Endodermal cell (in vitro differentiated cells): ENCODE measurements at regions not wholly inside any gene's neighbourhood (a gene's known extent, or its start where the extent isn't known, plus 50 kb on each side); places are given as distances from the start of the nearest gene placed in this dataset.

Experiments used
- DNase-seq: peaks from one replicate; pipeline ENCODE4 v3.0.0-alpha.2; 2017
- H3K27ac ChIP-seq: 2 replicates; pipeline ENCODE4 v1.5.1; 2013; ENCODE audit warnings: mild to moderate bottlenecking, low read depth, low read length, moderate library complexity
- H3K27me3 ChIP-seq: 2 replicates; pipeline ENCODE4 v1.6.1; 2013; ENCODE audit warnings: mild to moderate bottlenecking, low read length, moderate library complexity; ENCODE audit not compliant: insufficient read depth, control insufficient read depth, poor library complexity, severe bottlenecking
- H3K36me3 ChIP-seq: 2 replicates; pipeline ENCODE4 v1.7.0; 2013; ENCODE audit warnings: mild to moderate bottlenecking, low read length, moderate library complexity; ENCODE audit not compliant: control insufficient read depth, insufficient read depth
- H3K4me1 ChIP-seq: one replicate; pipeline ENCODE4 v1.7.0; 2013; ENCODE audit warnings: low read length; ENCODE audit not compliant: control insufficient read depth, insufficient read depth
- H3K4me3 ChIP-seq: 2 replicates; pipeline ENCODE4 v1.5.1; 2013; ENCODE audit warnings: mild to moderate bottlenecking, low read length, moderate library complexity
- H3K9ac ChIP-seq: 2 replicates; pipeline ENCODE4 v1.6.1; 2013; ENCODE audit warnings: mild to moderate bottlenecking, low read length, moderate library complexity; ENCODE audit not compliant: poor library complexity, severe bottlenecking; ENCODE audit errors: extremely low read depth
- H3K9me3 ChIP-seq: 2 replicates; pipeline ENCODE4 v1.6.1; 2013; ENCODE audit warnings: mild to moderate bottlenecking, low read length, moderate library complexity; ENCODE audit not compliant: control insufficient read depth
- H3K27ac Mint-ChIP-seq: 2 replicates; pipeline ENCODE4 v1.8.0; 2020; ENCODE audit warnings: mixed read lengths
- H3K27me3 Mint-ChIP-seq: 2 replicates; pipeline ENCODE4 v1.8.0; 2021; ENCODE audit warnings: mild to moderate bottlenecking, mixed read lengths; ENCODE audit not compliant: insufficient read depth
- H3K36me3 Mint-ChIP-seq: 2 replicates; pipeline ENCODE4 v1.8.0; 2020; ENCODE audit warnings: low read depth, mixed read lengths
- H3K4me1 Mint-ChIP-seq: 2 replicates; pipeline ENCODE4 v1.8.0; 2020; ENCODE audit warnings: mixed read lengths
- H3K4me3 Mint-ChIP-seq: 2 replicates; pipeline ENCODE4 v1.8.0; 2020; ENCODE audit warnings: mild to moderate bottlenecking, moderate library complexity, mixed read lengths
- H3K9me3 Mint-ChIP-seq: 2 replicates; pipeline ENCODE4 v1.8.0; 2020; ENCODE audit warnings: mild to moderate bottlenecking, mixed read lengths
- CTCF ChIP-seq: fragments of 200-600 bp; sonication (generic); conservative IDR thresholded peaks from 2 replicates; pipeline ENCODE4 v1.5.0; 2021; ENCODE audit warnings: antibody characterized with exemption, mild to moderate bottlenecking
- WGBS, 2 experiments: methylation state at CpG; one replicate each; pipeline versions ENCODE4 v1.1.5 to v1.1.7; 2013; ENCODE audit warnings: missing lambda C conversion rate in 2 of 2, mixed read lengths in 1 of 2; ENCODE audit not compliant: insufficient coverage in 1 of 2, insufficient read length in 1 of 2; 5-methylcytosine and 5-hydroxymethylcytosine counted together

GRCh38 chr10:111936143-111936542 lies 247.4 kb downstream of the GPAM start:
- TF ChIP-seq CTCF: no peak
- DNase-seq: no peak
- 89 to 100% methylated on average over 1 to 2 of the region's 3 CpGs for WGBS, 2 experiments
- Mint-ChIP-seq H3K27me3 (no peaks in the 10 kb centered on the region), H3K4me1 (peaks cover 2% of the 10 kb centered on the region), H3K4me3 (no peak overlapping the region), H3K36me3 (no peaks in the 10 kb centered on the region), H3K9me3 (peaks cover 6% of the 10 kb centered on the region), H3K27ac (no peak overlapping the region)
- Histone ChIP-seq H3K27me3 (no peaks in the 10 kb centered on the region), H3K9me3 (no peaks in the 10 kb centered on the region), H3K4me3 (no peak overlapping the region), H3K4me1 (no peaks in the 10 kb centered on the region), H3K9ac (no peak overlapping the region), H3K36me3 (no peaks in the 10 kb centered on the region), H3K27ac (no peak overlapping the region)

GRCh38 chr10:111944331-111944730 lies 239.2 kb downstream of the GPAM start:
- Mint-ChIP-seq H3K4me1 (peaks cover 7% of the 10 kb centered on the region), H3K9me3 (peaks cover 16% of the 10 kb centered on the region), H3K27ac (peak overlapping the region; percentile 64), H3K4me3 (no peak overlapping the region), H3K27me3 (no peaks in the 10 kb centered on the region), H3K36me3 (peaks cover 3% of the 10 kb centered on the region)
- Histone ChIP-seq H3K36me3 (no peaks in the 10 kb centered on the region), H3K9me3 (peaks cover 8% of the 10 kb centered on the region), H3K9ac (no peak overlapping the region), H3K27ac (no peak overlapping the region), H3K4me3 (no peak overlapping the region), H3K4me1 (no peaks in the 10 kb centered on the region), H3K27me3 (no peaks in the 10 kb centered on the region)
- WGBS, 2 experiments: 92% methylated on average over 6 of the region's 6 CpGs; no CpG with 5 or more reads in 1 of the 2 experiments
- DNase-seq: peak; percentile 80
- TF ChIP-seq CTCF: peak; percentile 61

- Histone ChIP-seq H3K27ac (no peak overlapping the region), H3K4me1 (no peaks in the 10 kb centered on the region), H3K4me3 (no peak overlapping the region), H3K9me3 (peaks cover 31% of the 10 kb centered on the region), H3K27me3 (no peaks in the 10 kb centered on the region), H3K9ac (no peak overlapping the region), H3K36me3 (no peaks in the 10 kb centered on the region)
- Mint-ChIP-seq H3K27ac (no peak overlapping the region), H3K36me3 (peaks cover 7% of the 10 kb centered on the region), H3K4me1 (no peaks in the 10 kb centered on the region), H3K4me3 (no peak overlapping the region), H3K9me3 (peaks cover 37% of the 10 kb centered on the region), H3K27me3 (no peaks in the 10 kb centered on the region)
- 90 to 100% methylated on average over 1 of the region's 1 CpG for WGBS, 2 experiments
- DNase-seq: no peak
- TF ChIP-seq CTCF: no peak
These were observed 229.6 kb downstream of the GPAM start for GRCh38 chr10:111953949-111954348.
